ENCODE measurements at regions not wholly inside any gene's neighbourhood (a gene's known extent, or its start where the extent isn't known, plus 50 kb on each side); places are given as distances from the start of the nearest gene placed in this dataset.

GRCh38 chr2:122532072-122532344 is 776.6 kb downstream of the TSN start:
- Histone ChIP-seq H3K9me3 (ENCODE audit: control insufficient read depth, low read length) (no peaks in the 10 kb centered on the region), H3K27me3 (replicated peaks; ENCODE audit: control insufficient read depth, insufficient read depth, low read length) (no peaks in the 10 kb centered on the region), H3K36me3 (ENCODE audit: control insufficient read depth, insufficient read depth, low read length, severe bottlenecking) (no peaks in the 10 kb centered on the region), H3K9ac (ENCODE audit: low read length) (no peak overlapping the region), H3K4me3 (ENCODE audit: low read length) (no peak overlapping the region), H3K4me1 (ENCODE audit: control insufficient read depth, insufficient read depth, low read length) (no peaks in the 10 kb centered on the region)
- no peak for DNase-seq (ENCODE audit: low read depth)

GRCh38 chr2:122532481-122532880 is 777.0 kb downstream of the TSN start:
- H3K9me3 ChIP-seq (ENCODE audit: control insufficient read depth, low read length): no peaks in the 10 kb centered on the region
- DNase-seq (ENCODE audit: low read depth): no peak
- H3K36me3 ChIP-seq (ENCODE audit: control insufficient read depth, insufficient read depth, low read length, severe bottlenecking): no peaks in the 10 kb centered on the region
- no peaks in the 10 kb centered on the region for H3K27me3 ChIP-seq (replicated peaks; ENCODE audit: control insufficient read depth, insufficient read depth, low read length)
- H3K4me3 ChIP-seq (ENCODE audit: low read length): no peak overlapping the region
- no peaks in the 10 kb centered on the region for H3K4me1 ChIP-seq (ENCODE audit: control insufficient read depth, insufficient read depth, low read length)
- no peak overlapping the region for H3K9ac ChIP-seq (ENCODE audit: low read length)

GRCh38 chr2:122535960-122536505 is 780.6 kb downstream of the TSN start:
- Histone ChIP-seq H3K9ac (ENCODE audit: low read length) (no peak overlapping the region), H3K27me3 (replicated peaks; ENCODE audit: control insufficient read depth, insufficient read depth, low read length) (no peaks in the 10 kb centered on the region), H3K4me3 (ENCODE audit: low read length) (no peak overlapping the region), H3K36me3 (ENCODE audit: control insufficient read depth, insufficient read depth, low read length, severe bottlenecking) (no peaks in the 10 kb centered on the region), H3K4me1 (ENCODE audit: control insufficient read depth, insufficient read depth, low read length) (no peaks in the 10 kb centered on the region), H3K9me3 (ENCODE audit: control insufficient read depth, low read length) (no peaks in the 10 kb centered on the region)
- no peak for DNase-seq (ENCODE audit: low read depth)

GRCh38 chr2:122539311-122539710 is 783.9 kb downstream of the TSN start:
- H3K4me3 ChIP-seq (ENCODE audit: low read length): no peak overlapping the region
- DNase-seq (ENCODE audit: low read depth): no peak

GRCh38 chr2:122539920-122540319 is 784.5 kb downstream of the TSN start:
- Histone ChIP-seq H3K4me1 (ENCODE audit: control insufficient read depth, insufficient read depth, low read length) (no peaks in the 10 kb centered on the region), H3K4me3 (ENCODE audit: low read length) (no peak overlapping the region), H3K9me3 (ENCODE audit: control insufficient read depth, low read length) (no peaks in the 10 kb centered on the region)

More at GRCh38 chr2:122539311-122539710, 783.9 kb downstream of the TSN start:
- H3K9ac ChIP-seq (ENCODE audit: low read length): no peak overlapping the region
- no peaks in the 10 kb centered on the region for H3K27me3 ChIP-seq (replicated peaks; ENCODE audit: control insufficient read depth, insufficient read depth, low read length)
- no peaks in the 10 kb centered on the region for H3K4me1 ChIP-seq (ENCODE audit: control insufficient read depth, insufficient read depth, low read length)
- no peaks in the 10 kb centered on the region for H3K9me3 ChIP-seq (ENCODE audit: control insufficient read depth, low read length)
- no peaks in the 10 kb centered on the region for H3K36me3 ChIP-seq (ENCODE audit: control insufficient read depth, insufficient read depth, low read length, severe bottlenecking)

GRCh38 chr2:122542236-122542635 is 786.8 kb downstream of the TSN start:
- Histone ChIP-seq H3K4me3 (ENCODE audit: low read length) (no peak overlapping the region), H3K36me3 (ENCODE audit: control insufficient read depth, insufficient read depth, low read length, severe bottlenecking) (no peaks in the 10 kb centered on the region), H3K4me1 (ENCODE audit: control insufficient read depth, insufficient read depth, low read length) (no peaks in the 10 kb centered on the region), H3K9me3 (ENCODE audit: control insufficient read depth, low read length) (no peaks in the 10 kb centered on the region), H3K27me3 (replicated peaks; ENCODE audit: control insufficient read depth, insufficient read depth, low read length) (no peaks in the 10 kb centered on the region), H3K9ac (ENCODE audit: low read length) (no peak overlapping the region)
- DNase-seq (ENCODE audit: low read depth): no peak

More at GRCh38 chr2:122539920-122540319, 784.5 kb downstream of the TSN start:
- Histone ChIP-seq H3K36me3 (ENCODE audit: control insufficient read depth, insufficient read depth, low read length, severe bottlenecking) (no peaks in the 10 kb centered on the region), H3K27me3 (replicated peaks; ENCODE audit: control insufficient read depth, insufficient read depth, low read length) (no peaks in the 10 kb centered on the region), H3K9ac (ENCODE audit: low read length) (no peak overlapping the region)
- no peak for DNase-seq (ENCODE audit: low read depth)

- H3K4me3 ChIP-seq (ENCODE audit: low read length): no peak overlapping the region
- no peak overlapping the region for H3K9ac ChIP-seq (ENCODE audit: low read length)
Observed at GRCh38 chr2:122542646-122543045, 787.2 kb downstream of the TSN start.

GRCh38 chr2:122543815-122544214 is 788.4 kb downstream of the TSN start:
- no peaks in the 10 kb centered on the region for H3K27me3 ChIP-seq (replicated peaks; ENCODE audit: control insufficient read depth, insufficient read depth, low read length)
- H3K4me3 ChIP-seq (ENCODE audit: low read length): no peak overlapping the region
- H3K9me3 ChIP-seq (ENCODE audit: control insufficient read depth, low read length): no peaks in the 10 kb centered on the region
- H3K36me3 ChIP-seq (ENCODE audit: control insufficient read depth, insufficient read depth, low read length, severe bottlenecking): no peaks in the 10 kb centered on the region
- DNase-seq (ENCODE audit: low read depth): no peak
- H3K4me1 ChIP-seq (ENCODE audit: control insufficient read depth, insufficient read depth, low read length): no peaks in the 10 kb centered on the region
- no peak overlapping the region for H3K9ac ChIP-seq (ENCODE audit: low read length)

More at GRCh38 chr2:122542646-122543045, 787.2 kb downstream of the TSN start:
- Histone ChIP-seq H3K27me3 (replicated peaks; ENCODE audit: control insufficient read depth, insufficient read depth, low read length) (no peaks in the 10 kb centered on the region), H3K4me1 (ENCODE audit: control insufficient read depth, insufficient read depth, low read length) (no peaks in the 10 kb centered on the region), H3K9me3 (ENCODE audit: control insufficient read depth, low read length) (no peaks in the 10 kb centered on the region), H3K36me3 (ENCODE audit: control insufficient read depth, insufficient read depth, low read length, severe bottlenecking) (no peaks in the 10 kb centered on the region)
- DNase-seq (ENCODE audit: low read depth): no peak

GRCh38 chr2:122545821-122546220 is 790.4 kb downstream of the TSN start:
- Histone ChIP-seq H3K4me1 (ENCODE audit: control insufficient read depth, insufficient read depth, low read length) (no peaks in the 10 kb centered on the region), H3K9me3 (ENCODE audit: control insufficient read depth, low read length) (no peaks in the 10 kb centered on the region), H3K27me3 (replicated peaks; ENCODE audit: control insufficient read depth, insufficient read depth, low read length) (no peaks in the 10 kb centered on the region), H3K4me3 (ENCODE audit: low read length) (no peak overlapping the region), H3K36me3 (ENCODE audit: control insufficient read depth, insufficient read depth, low read length, severe bottlenecking) (no peaks in the 10 kb centered on the region), H3K9ac (ENCODE audit: low read length) (no peak overlapping the region)
- no peak for DNase-seq (ENCODE audit: low read depth)

GRCh38 chr2:122562775-122563174 is 807.3 kb downstream of the TSN start:
- Histone ChIP-seq H3K9me3 (ENCODE audit: control insufficient read depth, low read length) (no peaks in the 10 kb centered on the region), H3K9ac (ENCODE audit: low read length) (no peak overlapping the region), H3K4me3 (ENCODE audit: low read length) (no peak overlapping the region), H3K27me3 (replicated peaks; ENCODE audit: control insufficient read depth, insufficient read depth, low read length) (no peaks in the 10 kb centered on the region), H3K36me3 (ENCODE audit: control insufficient read depth, insufficient read depth, low read length, severe bottlenecking) (no peaks in the 10 kb centered on the region), H3K4me1 (ENCODE audit: control insufficient read depth, insufficient read depth, low read length) (no peaks in the 10 kb centered on the region)
- no peak for DNase-seq (ENCODE audit: low read depth)

- DNase-seq (ENCODE audit: low read depth): no peak
- Histone ChIP-seq H3K9ac (ENCODE audit: low read length) (no peak overlapping the region), H3K9me3 (ENCODE audit: control insufficient read depth, low read length) (no peaks in the 10 kb centered on the region), H3K27me3 (replicated peaks; ENCODE audit: control insufficient read depth, insufficient read depth, low read length) (no peaks in the 10 kb centered on the region), H3K36me3 (ENCODE audit: control insufficient read depth, insufficient read depth, low read length, severe bottlenecking) (no peaks in the 10 kb centered on the region), H3K4me3 (ENCODE audit: low read length) (no peak overlapping the region), H3K4me1 (ENCODE audit: control insufficient read depth, insufficient read depth, low read length) (no peaks in the 10 kb centered on the region)
Observed at GRCh38 chr2:122563781-122564180, 808.3 kb downstream of the TSN start.

- H3K9ac ChIP-seq (ENCODE audit: low read length): no peak overlapping the region
- H3K4me3 ChIP-seq (ENCODE audit: low read length): no peak overlapping the region
- H3K4me1 ChIP-seq (ENCODE audit: control insufficient read depth, insufficient read depth, low read length): no peaks in the 10 kb centered on the region
- no peaks in the 10 kb centered on the region for H3K36me3 ChIP-seq (ENCODE audit: control insufficient read depth, insufficient read depth, low read length, severe bottlenecking)
- no peaks in the 10 kb centered on the region for H3K9me3 ChIP-seq (ENCODE audit: control insufficient read depth, low read length)
- DNase-seq (ENCODE audit: low read depth): no peak
- H3K27me3 ChIP-seq (replicated peaks; ENCODE audit: control insufficient read depth, insufficient read depth, low read length): no peaks in the 10 kb centered on the region
Observed at GRCh38 chr2:122564843-122565242, 809.4 kb downstream of the TSN start.
